Activated naive CD4-positive, alpha-beta T cell (primary cell): ENCODE measurements at regions not wholly inside any gene's neighbourhood (a gene's known extent, or its start where the extent isn't known, plus 50 kb on each side); places are given as distances from the start of the nearest gene placed in this dataset.

Source experiments
- DNase-seq, 4 experiments: peaks; one replicate each; lab custom pipeline; 2025; lab: John Stamatoyannopoulos, UW

GRCh38 chr5:168234133-168234532, 57.3 kb upstream of the WWC1 start:
- no peak for DNase-seq

DNA sequence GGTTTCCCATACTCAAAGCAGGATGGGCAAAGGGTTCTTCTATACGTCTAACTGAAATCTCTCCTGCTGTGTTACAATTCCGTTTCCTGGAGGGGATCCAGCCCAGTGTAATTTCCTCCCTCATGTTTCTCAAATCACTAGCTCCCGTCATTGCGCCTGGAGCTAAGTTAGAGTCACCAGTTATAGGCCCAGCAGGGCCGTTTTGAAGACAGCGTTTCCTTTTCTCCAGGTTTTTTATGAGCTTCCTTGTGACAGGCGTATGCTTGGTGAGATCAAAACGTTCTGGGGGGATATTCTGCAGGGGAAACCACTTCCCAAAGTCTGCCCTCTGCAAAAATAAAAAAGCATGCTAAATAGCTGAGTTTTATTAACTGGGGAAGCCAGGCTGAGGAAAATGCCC, 53.0 kb upstream of the WWC1 start:
- DNase-seq = no peak

DNA sequence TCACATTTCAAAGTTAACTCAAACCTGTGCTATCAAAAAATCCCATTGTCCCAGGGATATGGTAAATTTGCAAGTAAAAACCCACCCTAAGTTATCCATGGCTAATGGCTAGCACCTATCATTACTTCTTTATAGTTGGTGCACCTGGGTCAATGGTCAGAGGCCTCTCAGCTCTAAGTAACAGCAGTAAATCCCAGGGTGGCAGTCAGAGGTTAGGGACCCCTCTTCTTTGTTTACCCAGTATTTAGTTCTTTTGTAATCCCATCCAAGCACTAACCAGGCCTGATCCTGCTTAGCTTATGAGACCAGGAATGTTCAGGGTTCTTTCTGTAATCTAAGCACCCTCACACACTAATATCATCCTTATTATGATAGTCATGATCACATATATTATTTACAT, 52.1 kb upstream of the WWC1 start:
- no peak for DNase-seq
